Fibroblast of peridontal ligament (primary cell): ENCODE measurements at regions not wholly inside any gene's neighbourhood (a gene's known extent, or its start where the extent isn't known, plus 50 kb on each side); places are given as distances from the start of the nearest gene placed in this dataset.
A peak's percentile ranks its signal among the peaks of the same experiment; 100 is the strongest.

ENCODE experiments used
- DNase-seq: peaks from one replicate; pipeline ENCODE4 v3.0.0-alpha.2; 2010; ENCODE audit errors: extremely low read depth

- DNase-seq: no peak
Observed at GRCh38 chr3:110099711-110100110, 762.4 kb upstream of the DPPA4 start.

- peak; percentile 51 for DNase-seq
Observed at GRCh38 chr3:110101361-110101760, 764.0 kb upstream of the DPPA4 start.

- DNase-seq: peak; percentile 56
Observed at GRCh38 chr3:110106805-110107204, 769.5 kb upstream of the DPPA4 start.

- DNase-seq: peak; percentile 27
Observed at GRCh38 chr3:110123946-110124345, 786.6 kb upstream of the DPPA4 start.

- DNase-seq: no peak
Observed at GRCh38 chr3:110126065-110126464, 788.7 kb upstream of the DPPA4 start.

GRCh38 chr3:110133971-110134370 is 796.6 kb upstream of the DPPA4 start:
- DNase-seq: no peak

GRCh38 chr3:110139048-110139447 is 801.7 kb upstream of the DPPA4 start:
- DNase-seq: no peak

- no peak for DNase-seq
Observed at GRCh38 chr3:110139821-110140220, 802.5 kb upstream of the DPPA4 start.

- DNase-seq: no peak
Observed at GRCh38 chr3:110149763-110150162, 812.4 kb upstream of the DPPA4 start.

GRCh38 chr3:110157221-110157620 is 819.9 kb upstream of the DPPA4 start:
- no peak for DNase-seq

- DNase-seq: peak; percentile 23
Observed at GRCh38 chr3:110164632-110165369, 827.5 kb upstream of the DPPA4 start.

GRCh38 chr3:110165370-110165743 is 828.0 kb upstream of the DPPA4 start:
- DNase-seq: no peak

GRCh38 chr3:110165753-110166152 is 828.4 kb upstream of the DPPA4 start:
- DNase-seq: no peak

- no peak for DNase-seq
Observed at GRCh38 chr3:110166791-110167190, 829.4 kb upstream of the DPPA4 start.

GRCh38 chr3:110174908-110175307 is 837.6 kb upstream of the DPPA4 start:
- no peak for DNase-seq

- peak; percentile 21 for DNase-seq
Observed at GRCh38 chr3:110178965-110179364, 841.6 kb upstream of the DPPA4 start.

GRCh38 chr3:110180733-110181132 is 843.4 kb upstream of the DPPA4 start:
- DNase-seq: peak; percentile 27

- no peak for DNase-seq
Observed at GRCh38 chr3:110181226-110181625, 843.9 kb upstream of the DPPA4 start.

- no peak for DNase-seq
Observed at GRCh38 chr3:110184536-110184935, 847.2 kb upstream of the DPPA4 start.

- DNase-seq: no peak
Observed at GRCh38 chr3:110193074-110193473, 855.7 kb upstream of the DPPA4 start.

GRCh38 chr3:110198717-110199587 is 861.6 kb upstream of the DPPA4 start:
- DNase-seq: no peak

- DNase-seq: no peak
Observed at GRCh38 chr3:110199588-110199943, 862.2 kb upstream of the DPPA4 start.

- no peak for DNase-seq
Observed at GRCh38 chr3:110210086-110210660, 861.4 kb upstream of the NECTIN3 start.
